ENCODE measurements at regions not wholly inside any gene's neighbourhood (a gene's known extent, or its start where the extent isn't known, plus 50 kb on each side); places are given as distances from the start of the nearest gene placed in this dataset.

DNA sequence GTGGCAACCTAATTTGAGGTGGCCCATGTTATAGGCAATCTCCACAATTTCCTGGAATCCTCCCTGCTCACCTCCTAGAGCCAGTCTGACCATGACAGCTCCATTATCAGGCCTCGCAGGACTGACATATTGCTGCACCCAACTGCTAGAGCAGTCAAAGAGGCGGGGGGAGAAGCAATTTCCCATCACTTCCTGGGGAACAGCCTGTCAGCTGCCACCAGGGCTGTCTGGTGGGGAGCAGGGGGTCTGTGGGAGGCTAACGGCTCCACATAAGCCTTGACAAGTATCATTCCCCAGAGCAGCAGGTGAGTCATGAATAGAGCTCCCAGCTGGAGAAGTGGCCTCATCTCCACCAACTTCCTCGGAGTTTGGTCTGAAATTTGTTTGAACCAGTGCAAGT lies 322.9 kb downstream of the MATN1 start:
- no peak for DNase-seq

DNA sequence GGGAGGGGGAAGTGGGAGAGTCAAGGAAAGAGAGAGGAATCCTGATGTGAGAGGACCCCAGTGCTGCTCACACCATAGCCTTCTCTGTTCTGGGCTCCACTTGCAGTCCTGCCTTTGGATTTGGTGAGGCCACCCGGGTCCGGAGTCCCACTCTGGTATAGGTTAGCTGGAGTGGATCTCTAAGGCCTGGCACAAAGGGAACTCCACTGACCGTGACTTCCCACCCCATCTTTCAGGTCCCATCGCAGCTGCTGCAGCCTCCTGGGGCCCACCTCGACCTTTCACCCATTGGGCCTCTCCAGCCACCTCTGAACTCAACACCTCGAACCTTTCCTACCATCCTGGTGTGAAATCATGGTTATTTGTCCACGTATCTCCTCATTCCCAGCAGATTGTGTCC lies 324.4 kb downstream of the MATN1 start:
- DNase-seq: no peak

DNA sequence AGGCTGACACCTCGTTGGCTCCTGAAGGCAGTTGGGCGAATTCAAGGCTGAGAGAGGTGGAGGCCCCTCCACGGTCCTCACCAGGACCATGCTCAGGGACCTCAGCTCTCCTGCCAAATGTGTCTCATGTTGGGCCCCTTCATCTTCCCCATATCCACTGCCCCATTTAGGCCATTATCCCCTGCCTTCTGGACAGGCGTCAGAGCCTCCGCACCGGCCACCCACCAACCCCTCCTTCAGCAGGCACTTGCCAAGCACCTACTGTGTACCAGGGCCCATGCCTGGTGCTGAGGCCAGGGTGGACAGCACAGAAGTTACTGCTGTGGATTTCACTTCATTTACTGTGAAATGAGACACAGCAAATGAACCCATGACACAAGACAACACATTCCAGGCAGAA lies 325.8 kb downstream of the MATN1 start:
- DNase-seq: no peak

GRCh38 chr1:30395631-30396030 lies 327.8 kb downstream of the MATN1 start:
- DNase-seq: no peak

- no peak for DNase-seq
Measured at GRCh38 chr1:30388386-30388785, 335.0 kb downstream of the MATN1 start.

DNA sequence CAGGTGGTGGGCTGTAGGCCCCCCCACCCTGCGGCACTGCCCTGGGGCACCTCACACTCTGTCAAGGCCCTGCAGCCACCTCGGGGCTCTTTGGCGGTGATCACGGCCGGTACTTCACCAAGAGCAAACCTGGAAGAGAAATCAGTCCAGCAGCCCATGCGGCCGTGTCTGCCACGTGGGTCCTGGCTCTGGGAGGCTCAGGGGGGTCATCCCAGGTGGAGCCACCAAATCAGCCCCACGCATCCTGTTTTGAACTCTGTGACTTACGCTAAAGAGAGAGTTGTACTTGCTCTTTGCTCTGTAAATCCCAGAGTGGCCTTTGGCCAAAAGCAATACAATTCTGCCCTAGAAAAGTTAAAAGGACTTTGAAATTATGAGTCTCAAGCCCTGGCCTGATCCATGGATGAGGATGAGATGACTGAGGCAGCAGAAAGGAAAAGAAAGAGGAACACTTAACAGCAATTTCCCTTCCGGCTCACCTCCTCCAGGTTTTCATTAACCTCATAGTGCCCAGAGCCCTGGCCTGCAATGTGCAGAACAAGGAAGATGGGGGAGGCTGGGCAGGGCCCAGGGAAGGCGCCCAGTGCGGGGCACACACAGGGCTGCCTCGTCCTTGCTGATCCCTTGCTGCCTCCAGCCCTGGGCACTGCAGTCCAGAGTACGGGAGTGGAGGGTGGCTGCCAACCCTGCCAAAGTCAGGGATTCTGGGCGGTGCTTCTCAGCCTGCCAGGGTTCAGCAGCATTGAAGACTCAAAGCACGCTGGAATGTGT lies 337.0 kb downstream of the MATN1 start:
- no peak for DNase-seq

DNA sequence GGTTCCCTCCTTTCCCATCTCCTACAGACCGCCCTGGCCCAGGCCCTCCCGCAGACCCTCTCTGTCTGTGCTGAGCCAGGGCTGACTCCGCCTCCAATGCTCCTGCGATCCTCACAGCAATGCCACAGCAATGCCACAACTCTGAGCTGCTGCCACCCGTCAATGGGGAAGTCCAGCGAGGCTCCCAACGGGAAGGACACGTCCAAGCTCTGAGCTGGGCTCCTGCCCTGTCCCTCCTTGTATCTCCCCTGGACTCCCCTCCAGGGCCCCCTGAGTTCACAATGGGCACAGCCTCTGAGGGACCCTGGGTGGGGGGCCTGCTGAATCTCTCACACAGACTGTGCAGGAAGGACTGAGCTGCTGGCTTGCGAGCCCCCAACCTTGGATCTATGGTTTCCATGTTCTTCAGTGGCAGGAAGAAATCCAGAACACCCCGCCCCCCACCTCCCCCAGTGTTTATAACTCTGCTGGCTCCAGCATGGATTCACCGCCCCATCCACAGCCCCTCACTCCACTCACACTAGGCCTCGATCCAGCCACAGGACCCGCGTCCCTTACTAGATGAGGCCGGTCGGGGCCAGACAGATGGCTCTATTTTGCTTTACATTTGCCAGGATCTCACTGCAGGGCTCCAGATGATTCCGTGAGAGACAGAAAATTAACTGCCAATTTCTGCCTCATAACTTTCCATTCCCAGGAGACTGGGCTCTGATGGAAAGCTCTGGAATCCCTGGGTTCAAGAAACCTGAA lies 338.0 kb downstream of the MATN1 start:
- no peak for DNase-seq

- peak; percentile 61 for DNase-seq
Measured at GRCh38 chr1:30384286-30385245, 338.8 kb downstream of the MATN1 start.

DNA sequence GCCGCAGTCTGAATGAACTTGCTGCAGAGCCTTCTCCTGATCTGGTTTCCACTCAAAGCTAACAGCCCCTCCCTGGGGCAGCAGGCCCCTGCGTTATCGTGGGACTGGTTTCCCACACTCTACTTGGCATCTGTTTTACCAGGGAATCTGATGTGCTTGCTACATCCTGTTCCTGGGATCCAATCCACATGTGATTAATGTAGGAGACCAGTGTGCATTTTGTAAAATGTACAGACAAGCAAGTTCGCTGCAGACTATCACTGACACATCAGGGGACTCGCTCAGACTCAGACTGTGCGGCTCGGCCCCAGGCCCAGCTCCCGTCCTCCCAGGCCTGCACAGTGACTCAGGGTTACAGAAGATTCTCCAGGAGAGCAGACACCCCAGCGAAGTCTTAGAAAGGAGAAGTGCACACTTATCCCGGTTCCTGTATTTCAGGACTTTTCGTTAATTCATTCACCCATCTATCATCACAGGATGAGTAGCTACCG lies 340.1 kb downstream of the MATN1 start:
- DNase-seq: peak; percentile 60

DNA sequence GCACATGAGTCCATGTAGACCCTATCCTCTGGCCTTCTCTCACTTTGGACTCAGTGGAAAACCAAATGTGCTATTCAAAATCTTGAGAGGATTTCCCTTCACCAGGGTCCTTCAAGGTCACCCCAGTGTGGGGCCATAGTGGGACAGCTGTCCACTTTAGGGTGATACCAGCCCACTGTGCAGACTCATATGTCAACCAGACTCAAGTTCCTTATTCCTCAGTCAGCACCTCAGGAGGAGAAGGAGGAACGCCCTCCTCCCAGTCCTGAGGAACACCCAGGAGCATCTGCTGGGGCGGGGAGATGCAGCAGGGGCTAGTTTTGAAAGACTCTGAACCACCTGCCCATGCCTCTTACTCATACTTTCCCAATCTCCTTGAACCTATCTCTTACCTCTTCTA lies 340.9 kb downstream of the MATN1 start:
- no peak for DNase-seq

- no peak for DNase-seq
Measured at GRCh38 chr1:30381671-30382365, 341.6 kb downstream of the MATN1 start.

GRCh38 chr1:30381266-30381665 lies 342.1 kb downstream of the MATN1 start:
- no peak for DNase-seq

- DNase-seq: no peak
Measured at GRCh38 chr1:30380625-30380984, 342.8 kb downstream of the MATN1 start.

GRCh38 chr1:30379684-30380624 lies 343.4 kb downstream of the MATN1 start:
- peak; percentile 67 for DNase-seq

GRCh38 chr1:30378991-30379581 lies 344.3 kb downstream of the MATN1 start:
- DNase-seq: peak; percentile 96

- no peak for DNase-seq
Measured at GRCh38 chr1:30378003-30378596, 345.3 kb downstream of the MATN1 start.

DNA sequence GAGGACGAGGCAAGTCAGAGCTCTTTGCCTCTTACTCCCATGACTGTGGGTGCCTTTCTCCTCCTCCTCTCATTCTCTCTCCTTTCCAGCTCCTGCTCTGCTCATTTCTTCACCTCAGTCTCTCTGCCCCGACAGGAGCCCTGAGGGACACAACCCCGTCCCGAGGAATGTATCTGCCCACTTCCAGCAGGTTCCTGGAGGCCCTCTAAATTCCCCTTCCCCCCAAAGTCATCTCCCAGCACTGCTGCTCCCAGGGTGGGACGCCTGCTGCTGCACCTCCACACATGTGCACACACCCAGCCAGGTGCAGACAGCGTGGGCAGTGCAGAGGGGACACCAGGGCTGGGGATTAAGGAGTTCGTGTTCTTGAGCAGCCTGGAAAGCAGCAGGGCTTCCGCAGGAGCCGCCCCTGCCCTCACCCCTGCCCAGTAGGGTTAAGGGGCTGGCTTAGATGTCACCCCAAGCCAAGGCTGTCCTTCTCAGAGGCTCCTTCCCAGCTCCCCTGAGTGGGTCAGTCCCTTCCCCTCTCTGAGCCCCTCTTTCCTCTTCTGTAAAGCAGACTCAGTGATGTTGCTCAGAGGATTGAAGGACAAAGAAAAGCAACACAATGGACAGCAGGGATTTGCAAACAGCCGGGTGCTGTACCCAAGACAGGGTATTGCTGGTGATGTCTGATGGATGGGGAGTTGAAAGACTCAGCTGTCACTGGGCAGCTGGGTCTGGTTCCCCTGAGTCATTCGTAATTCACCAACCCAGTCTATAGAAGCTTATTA lies 346.0 kb downstream of the MATN1 start:
- no peak for DNase-seq

- DNase-seq: no peak
Measured at GRCh38 chr1:30376054-30376697, 347.2 kb downstream of the MATN1 start.

DNA sequence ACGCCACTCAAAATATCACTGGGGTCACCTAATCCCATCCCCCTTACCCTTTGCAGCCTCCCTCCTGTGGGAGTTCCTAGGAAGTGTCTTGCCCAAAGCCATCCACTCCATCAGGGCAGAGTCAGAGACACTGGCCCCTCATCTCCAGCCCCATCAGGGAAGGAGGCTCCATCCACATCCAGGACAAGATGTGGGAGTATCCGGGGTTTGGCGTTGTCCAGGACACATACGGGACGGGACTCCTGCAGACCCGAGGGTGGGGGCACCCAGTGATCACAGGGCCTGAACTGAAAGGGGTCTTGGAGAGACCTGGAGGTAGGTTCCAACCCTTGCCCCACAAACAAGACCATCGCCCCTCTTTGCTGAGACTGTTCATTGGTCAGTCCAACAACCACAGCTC lies 348.2 kb downstream of the MATN1 start:
- DNase-seq: no peak
